Body of pancreas (tissue), 4 donors: ENCODE measurements at regions not wholly inside any gene's neighbourhood (a gene's known extent, or its start where the extent isn't known, plus 50 kb on each side); places are given as distances from the start of the nearest gene placed in this dataset.

Experiments used
- POLR2A ChIP-seq, 3 donors: fragments of 450-650 bp; IDR thresholded peaks; one replicate each; pipeline ENCODE4 v1.6.1; 2016; ENCODE audit warnings: antibody characterized with exemption in 3 of 3, mild to moderate bottlenecking in 2 of 3
- TF ChIP-seq, protein P1 (sequence below), 7 experiments: fragments of 450-650 bp in 4 of 7; fragments of 200-600 bp in 3 of 7; sonication (generic) in 3 of 7; IDR thresholded peaks; one replicate each; pipeline ENCODE4 v1.5.1; 2016 to 2019; ENCODE audit warnings: antibody characterized with exemption in 7 of 7

DNA sequence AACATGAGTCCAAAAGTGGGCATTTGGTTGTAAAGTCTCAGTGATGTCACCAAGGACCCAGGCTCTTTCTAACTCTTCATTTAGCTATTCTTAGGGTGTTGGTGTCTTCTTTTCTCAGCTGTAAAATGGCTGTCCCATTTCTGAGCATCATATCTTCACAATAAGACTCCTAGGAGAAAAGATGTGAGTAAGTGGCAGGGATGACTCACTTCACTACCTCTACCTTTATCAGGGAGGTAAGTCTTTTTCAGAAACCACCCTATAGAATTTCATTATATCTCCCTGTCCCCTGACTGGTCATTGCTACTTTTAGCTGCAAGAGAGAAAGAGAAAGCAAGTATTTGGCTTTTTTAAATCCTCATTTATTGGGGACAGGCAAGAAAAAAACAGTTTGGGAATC lies 300.2 kb upstream of the RBMS3 start:
- TF ChIP-seq, protein P1, sequence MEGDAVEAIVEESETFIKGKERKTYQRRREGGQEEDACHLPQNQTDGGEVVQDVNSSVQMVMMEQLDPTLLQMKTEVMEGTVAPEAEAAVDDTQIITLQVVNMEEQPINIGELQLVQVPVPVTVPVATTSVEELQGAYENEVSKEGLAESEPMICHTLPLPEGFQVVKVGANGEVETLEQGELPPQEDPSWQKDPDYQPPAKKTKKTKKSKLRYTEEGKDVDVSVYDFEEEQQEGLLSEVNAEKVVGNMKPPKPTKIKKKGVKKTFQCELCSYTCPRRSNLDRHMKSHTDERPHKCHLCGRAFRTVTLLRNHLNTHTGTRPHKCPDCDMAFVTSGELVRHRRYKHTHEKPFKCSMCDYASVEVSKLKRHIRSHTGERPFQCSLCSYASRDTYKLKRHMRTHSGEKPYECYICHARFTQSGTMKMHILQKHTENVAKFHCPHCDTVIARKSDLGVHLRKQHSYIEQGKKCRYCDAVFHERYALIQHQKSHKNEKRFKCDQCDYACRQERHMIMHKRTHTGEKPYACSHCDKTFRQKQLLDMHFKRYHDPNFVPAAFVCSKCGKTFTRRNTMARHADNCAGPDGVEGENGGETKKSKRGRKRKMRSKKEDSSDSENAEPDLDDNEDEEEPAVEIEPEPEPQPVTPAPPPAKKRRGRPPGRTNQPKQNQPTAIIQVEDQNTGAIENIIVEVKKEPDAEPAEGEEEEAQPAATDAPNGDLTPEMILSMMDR (IDR thresholded peaks at IDR 0.05), result no peak
- no peak for TF ChIP-seq POLR2A (IDR thresholded peaks at IDR 0.05)
